Superior temporal gyrus (tissue), 1 donor: ENCODE measurements at regions not wholly inside any gene's neighbourhood (a gene's known extent, or its start where the extent isn't known, plus 50 kb on each side); places are given as distances from the start of the nearest gene placed in this dataset.

ENCODE experiments used
- DNase-seq: peaks from one replicate; pipeline ENCODE4 v3.0.0-alpha.2; 2016; ENCODE audit errors: extremely low spot score

DNA sequence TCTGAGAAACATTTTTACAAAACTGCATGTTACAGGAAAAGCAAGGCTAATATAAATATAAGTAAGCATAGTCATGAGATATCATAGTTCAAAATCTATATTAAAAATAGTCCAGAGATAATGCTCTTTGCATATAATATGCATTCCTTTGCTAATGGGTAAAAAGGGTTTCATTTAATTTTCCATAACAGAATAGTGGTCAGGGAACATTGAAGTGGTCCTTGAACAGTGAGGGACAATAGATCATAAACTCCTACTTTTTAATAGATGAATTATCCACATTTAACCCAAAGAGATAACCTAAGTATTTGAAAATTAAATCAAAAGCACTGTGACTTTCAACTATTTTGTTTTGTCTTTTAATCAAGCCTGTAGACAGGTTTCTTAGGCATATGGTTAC lies 243.1 kb upstream of the ADGRB3 start:
- DNase-seq = no peak

DNA sequence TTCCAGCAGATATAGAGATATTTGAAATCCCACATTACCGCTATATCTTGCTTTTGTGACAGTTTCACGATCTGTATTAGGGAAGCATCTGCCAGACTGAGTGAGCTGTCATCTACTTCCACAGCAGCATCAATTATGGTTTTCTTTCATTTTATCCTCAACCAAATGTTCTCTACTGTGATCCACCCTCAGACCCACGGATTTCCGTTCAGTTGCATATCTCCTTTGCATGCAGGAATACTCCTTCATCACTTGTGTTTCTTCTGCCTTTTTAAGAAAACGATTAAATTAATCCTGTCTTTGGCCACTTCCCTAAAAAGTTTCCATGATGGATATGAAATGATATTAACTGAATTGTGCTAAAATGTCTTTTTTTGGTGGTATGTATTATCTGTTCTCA lies 262.1 kb upstream of the ADGRB3 start:
- no peak for DNase-seq

GRCh38 chr6:68368845-68369244 lies 266.2 kb upstream of the ADGRB3 start:
- no peak for DNase-seq

- DNase-seq = no peak
Measured at GRCh38 chr6:68364271-68364805, 270.7 kb upstream of the ADGRB3 start.

- DNase-seq = peak; percentile 42
Measured at GRCh38 chr6:68343901-68344300, 291.2 kb upstream of the ADGRB3 start.

DNA sequence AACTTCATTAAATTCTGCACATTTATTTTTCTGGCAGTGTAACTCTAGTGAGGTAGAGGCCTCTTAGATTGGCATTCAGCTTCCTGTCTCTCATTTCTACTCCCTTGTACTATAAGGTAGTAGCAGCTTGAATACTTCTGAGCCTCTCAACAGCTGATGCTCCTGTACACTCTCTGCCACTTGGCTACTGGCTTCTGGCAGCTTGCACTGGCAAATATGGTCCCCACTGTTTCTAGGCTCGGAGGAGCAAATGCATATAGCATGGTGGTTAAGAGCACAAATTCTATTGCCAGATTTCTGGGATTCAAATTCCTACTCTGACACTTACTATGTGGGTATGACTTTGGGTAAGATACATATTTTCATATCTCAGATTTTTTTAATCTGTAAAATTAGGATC lies 292.8 kb upstream of the ADGRB3 start:
- DNase-seq = no peak

DNA sequence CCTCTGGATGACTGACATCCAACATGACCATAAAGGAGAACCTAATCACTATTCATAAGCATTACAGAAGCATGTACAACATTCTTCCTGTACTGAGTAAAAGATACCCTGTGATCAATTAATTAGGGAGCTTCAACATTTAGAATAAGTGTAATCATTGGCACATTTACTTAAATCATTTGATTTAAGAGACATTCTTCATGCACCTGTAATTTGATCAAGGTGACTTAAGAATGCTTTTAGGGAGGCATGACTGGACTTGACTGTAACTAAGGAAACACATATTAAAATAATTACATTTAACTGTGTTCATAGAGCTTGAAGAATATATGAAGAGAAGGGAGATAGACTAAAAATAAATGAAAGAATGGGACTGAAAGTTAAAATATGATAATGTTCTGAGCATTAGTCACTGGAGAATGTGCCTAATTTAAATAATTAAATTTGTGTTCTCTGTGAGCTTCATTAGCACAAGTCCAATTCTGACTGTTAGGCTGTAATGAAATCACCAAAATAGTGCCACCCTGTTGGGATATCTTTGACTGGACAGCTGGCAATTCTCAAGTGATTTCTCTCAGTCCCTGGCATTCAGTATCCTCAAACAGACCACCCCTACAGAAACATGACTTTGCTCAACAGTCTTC lies 295.5 kb upstream of the ADGRB3 start:
- no peak for DNase-seq

DNA sequence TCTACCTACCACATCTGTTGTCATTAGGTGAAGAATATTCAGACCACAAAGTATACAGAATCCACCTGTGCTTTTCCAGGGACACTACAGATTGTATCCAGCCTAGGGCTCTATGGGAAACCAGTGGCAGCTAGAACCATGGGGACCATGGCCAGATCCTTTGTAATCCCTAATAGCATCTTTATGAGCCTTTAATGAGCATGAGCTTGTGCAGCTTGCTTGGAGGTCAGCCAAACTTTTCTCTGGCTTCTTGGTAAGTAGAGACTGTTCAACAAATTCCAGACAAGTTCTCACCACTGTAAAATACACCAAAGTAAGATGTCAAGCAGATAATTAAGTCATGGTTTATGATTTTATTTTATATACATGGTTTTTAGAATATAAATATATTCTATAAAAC lies 301.6 kb upstream of the ADGRB3 start:
- DNase-seq = no peak

- no peak for DNase-seq
Measured at GRCh38 chr6:68328156-68328555, 306.9 kb upstream of the ADGRB3 start.

GRCh38 chr6:68326762-68327161 lies 308.3 kb upstream of the ADGRB3 start:
- no peak for DNase-seq

DNA sequence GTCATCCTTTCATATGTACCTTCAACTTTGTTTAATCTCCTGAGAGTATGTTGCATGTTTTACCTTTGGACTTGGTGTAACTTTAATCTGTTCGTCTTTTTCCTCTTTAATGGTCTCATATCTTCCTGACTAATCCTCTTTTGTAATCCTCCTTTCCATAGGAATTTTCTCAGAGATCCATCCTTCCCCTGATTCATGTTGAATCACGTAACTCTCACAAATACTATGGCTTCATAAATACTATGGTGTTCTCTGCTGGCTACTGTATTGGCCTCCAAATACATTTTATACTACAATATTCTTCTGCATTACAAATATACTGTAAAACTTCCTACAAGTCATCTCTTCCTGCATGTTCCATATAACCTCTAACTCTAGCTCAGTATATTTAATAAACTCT lies 317.7 kb upstream of the ADGRB3 start:
- no peak for DNase-seq

GRCh38 chr6:68313911-68314310 lies 321.2 kb upstream of the ADGRB3 start:
- no peak for DNase-seq

GRCh38 chr6:68307301-68307700 lies 327.8 kb upstream of the ADGRB3 start:
- DNase-seq = no peak

DNA sequence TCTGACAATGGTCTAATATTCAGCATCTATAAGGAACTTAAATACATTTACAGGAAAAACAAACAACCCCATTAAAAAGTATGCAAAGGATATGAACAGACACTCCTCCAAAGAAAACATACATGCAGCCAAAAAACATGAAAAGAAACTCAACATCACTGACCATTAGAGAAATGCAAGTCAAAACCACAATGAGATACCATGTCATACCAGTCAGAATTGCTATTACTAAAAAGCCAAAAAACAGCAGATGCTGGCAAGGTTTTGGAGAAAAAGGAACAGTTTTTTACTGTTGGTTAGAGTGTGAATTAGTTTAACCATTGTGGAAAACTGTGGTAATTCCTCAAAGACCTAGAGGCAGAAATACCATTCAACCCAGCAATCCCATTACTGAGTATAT lies 339.0 kb upstream of the ADGRB3 start:
- no peak for DNase-seq

DNA sequence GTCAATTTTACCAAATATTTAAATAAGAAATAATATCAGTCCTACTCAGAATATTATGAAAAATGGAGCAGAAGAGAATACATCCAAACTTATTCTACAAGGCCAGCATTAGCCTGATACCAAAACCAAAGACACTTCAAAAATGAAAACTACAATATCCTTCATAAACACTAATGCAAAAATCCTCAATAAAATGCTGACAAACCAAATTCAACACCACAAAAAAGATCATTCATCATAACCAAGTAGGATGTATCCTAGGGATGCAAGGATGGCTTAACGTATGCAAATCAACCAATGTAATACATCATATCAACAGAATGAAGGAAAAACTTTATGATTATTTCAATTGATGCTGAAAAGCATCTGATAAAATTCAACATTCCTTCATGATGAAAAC lies 352.4 kb upstream of the ADGRB3 start:
- no peak for DNase-seq

- no peak for DNase-seq
Measured at GRCh38 chr6:68279793-68280557, 355.1 kb upstream of the ADGRB3 start.

GRCh38 chr6:68273297-68273696 lies 361.8 kb upstream of the ADGRB3 start:
- DNase-seq = no peak

DNA sequence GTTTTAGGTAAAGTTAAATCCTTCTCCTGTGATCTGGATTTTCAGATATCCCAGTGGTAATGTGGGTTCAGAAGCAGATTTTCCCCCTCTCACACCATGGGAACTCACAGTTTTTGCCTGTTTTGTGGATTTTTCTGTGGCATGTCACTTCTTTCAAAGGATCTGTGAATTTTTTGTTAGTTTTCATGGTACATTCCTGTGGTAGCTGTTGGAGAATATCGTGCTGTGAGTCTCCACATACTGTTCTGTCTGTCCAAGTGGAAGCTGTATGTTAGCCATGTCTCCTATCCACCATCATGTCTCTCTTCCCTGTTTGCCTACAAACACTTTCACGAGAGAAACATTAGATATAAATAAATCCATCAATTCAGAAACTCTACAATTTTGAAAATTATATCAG lies 378.7 kb upstream of the ADGRB3 start:
- DNase-seq = no peak

GRCh38 chr6:68252632-68253031 lies 382.4 kb upstream of the ADGRB3 start:
- no peak for DNase-seq

DNA sequence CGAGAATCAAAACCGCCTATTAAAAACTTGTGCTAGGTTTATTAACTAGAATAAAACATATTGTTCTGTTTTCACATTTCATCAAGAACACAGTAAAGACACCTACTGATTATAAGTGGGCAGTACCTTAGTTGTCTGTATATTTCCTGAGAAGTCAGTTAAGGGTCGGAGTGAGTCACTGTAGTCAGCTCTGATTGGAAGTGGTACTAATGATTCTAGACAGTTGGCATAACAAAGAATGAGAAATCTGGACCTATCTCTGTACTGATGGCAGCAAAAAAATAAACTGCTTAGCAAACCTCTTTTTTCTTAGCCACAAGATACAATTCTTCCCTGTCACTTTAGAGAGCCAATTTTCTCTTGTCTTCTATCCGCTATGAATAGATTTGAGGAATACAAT lies 387.3 kb upstream of the ADGRB3 start:
- no peak for DNase-seq

GRCh38 chr6:68240726-68241125 lies 394.4 kb upstream of the ADGRB3 start:
- DNase-seq = no peak

DNA sequence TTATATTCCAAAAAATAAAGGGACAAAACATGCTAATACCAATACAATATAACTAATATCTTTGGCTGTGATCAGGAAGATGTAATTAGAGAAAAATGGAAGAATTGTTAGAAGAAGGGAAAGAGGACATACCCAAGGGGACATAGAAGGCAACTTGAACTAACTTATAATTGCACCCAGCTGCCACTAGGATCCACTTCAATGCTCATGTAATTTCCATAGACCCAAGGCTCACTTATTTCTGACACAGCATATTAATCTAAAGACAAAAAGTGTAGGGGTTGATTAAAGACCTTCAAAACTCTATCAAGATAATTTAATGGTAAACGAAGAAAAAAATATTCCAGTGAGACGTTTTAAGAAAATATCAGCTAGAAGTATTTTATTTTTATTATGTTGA lies 396.0 kb upstream of the ADGRB3 start:
- no peak for DNase-seq

GRCh38 chr6:68238097-68238601 lies 396.9 kb upstream of the ADGRB3 start:
- no peak for DNase-seq
